CD8-positive, alpha-beta memory T cell (primary cell): ENCODE measurements at regions not wholly inside any gene's neighbourhood (a gene's known extent, or its start where the extent isn't known, plus 50 kb on each side); places are given as distances from the start of the nearest gene placed in this dataset.
"Not testable (repeated sequence)": the region's sequence is repeated elsewhere in the genome, so short reads cannot be mapped to it uniquely, and the experiment has no call there.

Experiments
- CTCF ChIA-PET: fragments of 350-600 bp; sonication (Branson Sonifier 250); formaldehyde crosslinking; loops from one replicate; lab custom pipeline; 2021; ENCODE audit warnings: antibody characterized with exemption; lab: Charles Lee
- POLR2A ChIA-PET: fragments of 350-600 bp; sonication (Branson Sonifier 250); formaldehyde crosslinking; loops from one replicate; lab custom pipeline; 2021; ENCODE audit warnings: antibody characterized with exemption; lab: Charles Lee
- DNase-seq, 5 donors: peaks; one replicate each; pipeline versions ENCODE4 v3.0.0 to v3.0.0-alpha.2; 2020 to 2022; ENCODE audit warnings: mixed read lengths in 1 of 5
- H3K27ac ChIP-seq: one replicate; pipeline ENCODE4 v1.7.0; 2013; ENCODE audit warnings: low read depth, mild to moderate bottlenecking, low read length, moderate library complexity
- H3K27me3 ChIP-seq: 2 replicates; pipeline ENCODE4 v1.7.0; 2013; ENCODE audit warnings: low read length, mild to moderate bottlenecking; ENCODE audit not compliant: insufficient read depth, poor library complexity, severe bottlenecking
- H3K36me3 ChIP-seq: 2 replicates; pipeline ENCODE4 v1.7.0; 2013; ENCODE audit warnings: mild to moderate bottlenecking, low read length, moderate library complexity; ENCODE audit not compliant: insufficient read depth
- H3K4me1 ChIP-seq: 2 replicates; pipeline ENCODE4 v1.7.0; 2013; ENCODE audit warnings: mild to moderate bottlenecking, low read length, moderate library complexity; ENCODE audit not compliant: insufficient read depth
- H3K4me3 ChIP-seq: 2 replicates; pipeline ENCODE4 v1.7.0; 2013; ENCODE audit warnings: mild to moderate bottlenecking, low read length
- H3K9me3 ChIP-seq: 2 replicates; pipeline ENCODE4 v1.7.0; 2013; ENCODE audit warnings: mild to moderate bottlenecking, low read length
- H3K27ac Mint-ChIP-seq, 8 donors: one replicate each; pipeline ENCODE4 v1.8.0; 2020 to 2021; ENCODE audit warnings: mixed read lengths in 8 of 8, mild to moderate bottlenecking in 6 of 8, inconsistent platforms in 3 of 8, moderate library complexity in 3 of 8
- H3K27me3 Mint-ChIP-seq, 2 donors: one replicate each; pipeline ENCODE4 v1.8.0; 2020 to 2021; ENCODE audit warnings: mixed read lengths in 2 of 2, mild to moderate bottlenecking in 1 of 2, moderate library complexity in 1 of 2
- H3K36me3 Mint-ChIP-seq, 3 donors: one replicate each; pipeline ENCODE4 v1.8.0; 2020 to 2021; ENCODE audit warnings: mixed read lengths in 3 of 3, inconsistent platforms in 1 of 3, mild to moderate bottlenecking in 1 of 3
- H3K4me1 Mint-ChIP-seq, 3 donors: one replicate each; pipeline ENCODE4 v1.8.0; 2020 to 2021; ENCODE audit warnings: mixed read lengths in 3 of 3, inconsistent platforms in 1 of 3, mild to moderate bottlenecking in 1 of 3
- H3K4me3 Mint-ChIP-seq, 7 donors: one replicate each; pipeline ENCODE4 v1.8.0; 2020 to 2021; ENCODE audit warnings: mixed read lengths in 7 of 7, mild to moderate bottlenecking in 6 of 7, moderate library complexity in 4 of 7, inconsistent platforms in 2 of 7
- H3K9me3 Mint-ChIP-seq, 5 donors: one replicate each; pipeline ENCODE4 v1.8.0; 2020 to 2022; ENCODE audit warnings: mixed read lengths in 5 of 5, mild to moderate bottlenecking in 3 of 5, moderate library complexity in 2 of 5, inconsistent platforms in 1 of 5

- H3K27ac Mint-ChIP-seq = no peak overlapping the region
- Histone ChIP-seq H3K9me3 (no peaks in the 10 kb centered on the region), H3K36me3 (no peaks in the 10 kb centered on the region), H3K27ac (no peak overlapping the region), H3K27me3 (no peaks in the 10 kb centered on the region), H3K4me3 (no peak overlapping the region), H3K4me1 (no peaks in the 10 kb centered on the region)
- H3K4me1 Mint-ChIP-seq = no peaks in the 10 kb centered on the region
- no peak overlapping the region for H3K4me3 Mint-ChIP-seq
- no peak for DNase-seq
- CTCF ChIA-PET = no interaction called here
- no peaks in the 10 kb centered on the region for H3K27me3 Mint-ChIP-seq
- POLR2A ChIA-PET = no interaction called here
- no peaks in the 10 kb centered on the region for H3K36me3 Mint-ChIP-seq
- peaks cover 0 to 8% (median 5%) of the 10 kb centered on the region in 5 donors for H3K9me3 Mint-ChIP-seq
Observed at GRCh38 chr2:6109831-6110230, 417.6 kb downstream of the SOX11 start.

- Mint-ChIP-seq H3K27ac (no peak overlapping the region), H3K4me3 (no peak overlapping the region)
- POLR2A ChIA-PET = no interaction called here
Observed at GRCh38 chr2:6111781-6112261, 419.6 kb downstream of the SOX11 start.

GRCh38 chr2:6113786-6114185 lies 421.6 kb downstream of the SOX11 start:
- Mint-ChIP-seq H3K4me3 (no peak overlapping the region), H3K4me1 (no peaks in the 10 kb centered on the region), H3K36me3 (peaks cover 0 to 3% (median 0%) of the 10 kb centered on the region in 3 donors), H3K27me3 (no peaks in the 10 kb centered on the region), H3K9me3 (peaks cover 3 to 13% (median 7%) of the 10 kb centered on the region in 5 donors), H3K27ac (no peak overlapping the region)
- POLR2A ChIA-PET = no interaction called here
- Histone ChIP-seq H3K27ac (no peak overlapping the region), H3K36me3 (no peaks in the 10 kb centered on the region), H3K27me3 (no peaks in the 10 kb centered on the region), H3K4me1 (no peaks in the 10 kb centered on the region), H3K9me3 (no peaks in the 10 kb centered on the region), H3K4me3 (no peak overlapping the region)
- CTCF ChIA-PET = no interaction called here
- DNase-seq = no peak

More at GRCh38 chr2:6111781-6112261, 419.6 kb downstream of the SOX11 start:
- no peak overlapping the region for H3K4me3 ChIP-seq
- Mint-ChIP-seq H3K36me3 (no peaks in the 10 kb centered on the region), H3K4me1 (no peaks in the 10 kb centered on the region), H3K9me3 (peaks cover 3 to 13% (median 5%) of the 10 kb centered on the region in 5 donors), H3K27me3 (no peaks in the 10 kb centered on the region)
- H3K9me3 ChIP-seq = no peaks in the 10 kb centered on the region
- no peak overlapping the region for H3K27ac ChIP-seq
- no peaks in the 10 kb centered on the region for H3K4me1 ChIP-seq
- CTCF ChIA-PET = no interaction called here
- DNase-seq = no peak
- H3K36me3 ChIP-seq = no peaks in the 10 kb centered on the region
- no peaks in the 10 kb centered on the region for H3K27me3 ChIP-seq

GRCh38 chr2:6127718-6128117 lies 435.5 kb downstream of the SOX11 start:
- Histone ChIP-seq H3K4me3 (no peak overlapping the region), H3K36me3 (no peaks in the 10 kb centered on the region), H3K27ac (no peak overlapping the region), H3K4me1 (no peaks in the 10 kb centered on the region), H3K27me3 (no peaks in the 10 kb centered on the region), H3K9me3 (no peaks in the 10 kb centered on the region)
- Mint-ChIP-seq H3K36me3 (no peaks in the 10 kb centered on the region), H3K9me3 (peaks cover 0 to 8% (median 2%) of the 10 kb centered on the region in 5 donors), H3K4me1 (no peaks in the 10 kb centered on the region), H3K27me3 (no peaks in the 10 kb centered on the region), H3K27ac (no peak overlapping the region), H3K4me3 (no peak overlapping the region)
- DNase-seq = no peak
- POLR2A ChIA-PET = no interaction called here
- CTCF ChIA-PET = no interaction called here

- ChIA-PET POLR2A (no interaction called here), CTCF (no interaction called here)
- Mint-ChIP-seq H3K36me3 (no peaks in the 10 kb centered on the region), H3K27me3 (peaks cover 0 to 2% of the 10 kb centered on the region in 2 donors), H3K4me1 (no peaks in the 10 kb centered on the region), H3K4me3 (no peak overlapping the region), H3K27ac (no peak overlapping the region), H3K9me3 (peaks cover 0 to 11% (median 4%) of the 10 kb centered on the region in 5 donors)
- no peaks in the 10 kb centered on the region for H3K4me1 ChIP-seq
- H3K9me3 ChIP-seq = no peaks in the 10 kb centered on the region
- H3K27ac ChIP-seq = no peak overlapping the region
- H3K27me3 ChIP-seq = no peaks in the 10 kb centered on the region
- DNase-seq = no peak
- no peaks in the 10 kb centered on the region for H3K36me3 ChIP-seq
- H3K4me3 ChIP-seq = no peak overlapping the region
Observed at GRCh38 chr2:6139142-6139541, 447.0 kb downstream of the SOX11 start.

- H3K27me3 Mint-ChIP-seq = peaks cover 0 to 2% of the 10 kb centered on the region in 2 donors
- H3K4me3 ChIP-seq = no peak overlapping the region
- no peaks in the 10 kb centered on the region for H3K4me1 Mint-ChIP-seq
- no peak overlapping the region for H3K27ac ChIP-seq
- POLR2A ChIA-PET = no interaction called here
- H3K36me3 Mint-ChIP-seq = no peaks in the 10 kb centered on the region
- no peaks in the 10 kb centered on the region for H3K36me3 ChIP-seq
- peaks cover 0 to 13% (median 8%) of the 10 kb centered on the region in 5 donors for H3K9me3 Mint-ChIP-seq
- no peak overlapping the region for H3K4me3 Mint-ChIP-seq
- H3K27me3 ChIP-seq = no peaks in the 10 kb centered on the region
- CTCF ChIA-PET = no interaction called here
- no peaks in the 10 kb centered on the region for H3K4me1 ChIP-seq
- H3K9me3 ChIP-seq = no peaks in the 10 kb centered on the region
- DNase-seq = no peak
- H3K27ac Mint-ChIP-seq = no peak overlapping the region
Observed at GRCh38 chr2:6139916-6140315, 447.7 kb downstream of the SOX11 start.

GRCh38 chr2:6140509-6140908 lies 448.3 kb downstream of the SOX11 start:
- no peaks in the 10 kb centered on the region for H3K4me1 ChIP-seq
- no peaks in the 10 kb centered on the region for H3K4me1 Mint-ChIP-seq
- H3K4me3 ChIP-seq = no peak overlapping the region
- ChIA-PET CTCF (no interaction called here), POLR2A (no interaction called here)
- H3K27me3 ChIP-seq = no peaks in the 10 kb centered on the region
- no peak overlapping the region for H3K27ac Mint-ChIP-seq
- peaks cover 0 to 3% of the 10 kb centered on the region in 2 donors for H3K27me3 Mint-ChIP-seq
- peaks cover 0 to 16% (median 7%) of the 10 kb centered on the region in 5 donors for H3K9me3 Mint-ChIP-seq
- no peaks in the 10 kb centered on the region for H3K36me3 ChIP-seq
- H3K9me3 ChIP-seq = no peaks in the 10 kb centered on the region
- H3K27ac ChIP-seq = no peak overlapping the region
- no peak for DNase-seq
- no peak overlapping the region for H3K4me3 Mint-ChIP-seq
- no peaks in the 10 kb centered on the region for H3K36me3 Mint-ChIP-seq

- Histone ChIP-seq H3K36me3 (no peaks in the 10 kb centered on the region), H3K4me3 (no peak overlapping the region), H3K27ac (no peak overlapping the region), H3K4me1 (no peaks in the 10 kb centered on the region), H3K9me3 (no peaks in the 10 kb centered on the region), H3K27me3 (no peaks in the 10 kb centered on the region)
- CTCF ChIA-PET = no interaction called here
- no peak overlapping the region for H3K27ac Mint-ChIP-seq
- H3K36me3 Mint-ChIP-seq = no peaks in the 10 kb centered on the region
- POLR2A ChIA-PET = no interaction called here
- no peaks in the 10 kb centered on the region for H3K4me1 Mint-ChIP-seq
- no peak overlapping the region for H3K4me3 Mint-ChIP-seq
- DNase-seq = no peak
- peaks cover 0 to 3% of the 10 kb centered on the region in 2 donors for H3K27me3 Mint-ChIP-seq
- H3K9me3 Mint-ChIP-seq = peaks cover 0 to 16% (median 0%) of the 10 kb centered on the region in 5 donors
Observed at GRCh38 chr2:6143812-6144211, 451.6 kb downstream of the SOX11 start.

GRCh38 chr2:6147215-6147614 lies 455.0 kb downstream of the SOX11 start:
- CTCF ChIA-PET, H3K27me3 Mint-ChIP-seq, H3K9me3 Mint-ChIP-seq, H3K27ac ChIP-seq, H3K27ac Mint-ChIP-seq, DNase-seq, POLR2A ChIA-PET, H3K9me3 ChIP-seq, H3K36me3 Mint-ChIP-seq, H3K4me3 ChIP-seq, H3K36me3 ChIP-seq, H3K4me1 ChIP-seq, H3K4me3 Mint-ChIP-seq, H3K27me3 ChIP-seq, H3K4me1 Mint-ChIP-seq: not testable (repeated sequence)
